Activated CD4-positive, alpha-beta T cell treated with anti-CD3 and anti-CD28 coated beads for 4 hours (primary cell): ENCODE measurements at regions not wholly inside any gene's neighbourhood (a gene's known extent, or its start where the extent isn't known, plus 50 kb on each side); places are given as distances from the start of the nearest gene placed in this dataset.
"Not testable (repeated sequence)": the region's sequence is repeated elsewhere in the genome, so short reads cannot be mapped to it uniquely, and the experiment has no call there.

Experiments
- DNase-seq, 2 donors: peaks; one replicate each; pipeline ENCODE4 v3.0.0-alpha.2; 2020

DNA sequence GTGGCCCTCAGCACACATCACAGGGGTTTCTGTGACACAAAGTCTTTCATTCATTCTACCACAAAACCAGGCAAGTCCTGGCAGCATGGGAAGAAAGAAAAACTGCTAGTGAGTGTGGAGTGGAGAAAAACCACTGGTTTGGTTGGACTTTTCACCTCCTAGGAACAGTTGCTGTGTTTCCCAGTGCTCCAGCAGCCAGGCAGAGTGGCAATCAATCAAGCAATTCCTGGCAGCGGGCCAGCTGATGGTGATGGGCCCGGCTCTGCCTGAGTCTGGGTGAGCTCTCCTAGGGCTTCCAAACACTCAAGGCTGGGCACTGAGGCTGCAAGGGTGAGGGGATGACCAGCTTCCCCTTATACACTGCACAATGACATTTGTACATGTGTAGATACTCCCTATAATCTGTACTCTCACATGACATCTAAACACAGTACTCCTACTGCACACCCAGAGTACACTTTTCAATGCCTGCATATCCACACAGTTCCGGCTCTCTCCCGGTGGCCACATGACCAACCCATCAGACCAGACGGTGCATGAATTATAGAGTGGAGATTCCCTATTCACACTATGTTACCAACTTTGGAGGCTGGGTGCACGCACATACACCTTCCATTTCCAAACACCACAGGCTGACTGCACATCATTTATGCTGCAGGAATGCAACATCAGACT, 156.6 kb downstream of the UNC5CL start:
- no peak for DNase-seq

DNA sequence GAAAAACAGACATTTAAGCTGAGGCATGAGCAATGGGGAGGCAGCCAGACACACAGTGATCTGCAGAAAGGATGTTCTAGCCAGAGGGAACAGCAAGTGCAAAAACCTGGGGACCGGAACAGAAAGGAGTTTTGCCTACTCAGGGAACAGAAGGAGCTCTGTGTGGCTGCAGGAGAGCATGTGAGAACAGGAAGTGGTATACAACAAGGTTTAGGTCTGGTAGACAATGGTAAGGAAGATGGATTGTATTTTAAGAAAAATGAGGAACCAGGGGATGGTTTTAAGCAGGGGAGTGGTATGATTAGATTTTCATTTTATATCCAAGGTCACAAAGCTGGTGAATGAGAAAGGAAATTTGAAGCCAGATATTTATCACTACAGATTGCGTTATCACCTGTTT, 157.5 kb downstream of the UNC5CL start:
- DNase-seq: no peak

- no peak for DNase-seq
Measured at GRCh38 chr6:40880906-40881305, 158.1 kb downstream of the UNC5CL start.

DNA sequence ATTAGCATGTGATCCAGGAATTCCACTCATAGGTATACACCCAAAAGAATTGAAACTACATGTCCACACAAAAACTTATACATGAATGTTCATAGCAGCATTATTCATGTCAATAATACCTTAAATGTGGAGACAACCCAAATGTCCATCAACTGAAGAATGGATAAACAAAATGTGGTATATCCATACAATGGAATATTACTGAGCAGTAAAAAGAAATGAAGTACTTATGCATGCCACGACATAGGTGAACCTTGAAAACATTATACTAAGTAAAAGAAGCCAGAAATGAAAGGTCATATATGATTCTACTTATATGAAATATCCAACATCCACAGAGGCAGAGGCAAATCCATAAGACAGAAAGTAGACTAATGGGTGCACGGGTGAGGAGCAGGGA, 159.9 kb downstream of the UNC5CL start:
- DNase-seq: no peak

DNA sequence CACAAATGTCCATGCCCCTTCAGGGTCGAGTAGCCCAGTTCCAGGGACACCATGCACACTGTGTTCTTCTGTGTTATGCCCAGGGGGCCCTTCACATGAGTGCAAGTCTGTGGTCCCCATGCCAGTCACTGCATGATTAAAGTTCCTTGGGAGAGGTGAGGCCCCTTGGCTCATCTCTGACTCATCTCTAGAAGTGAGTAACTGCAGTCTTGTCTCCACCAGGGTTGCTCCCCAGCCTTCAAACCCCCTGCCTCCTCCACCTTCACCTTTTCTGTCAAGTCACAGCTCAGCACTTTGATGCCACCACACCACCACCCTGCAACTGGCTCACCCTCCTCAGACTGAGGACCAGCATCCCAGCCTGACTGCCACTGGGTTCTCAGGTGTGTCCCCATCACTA, 161.7 kb downstream of the UNC5CL start:
- DNase-seq: no peak

DNA sequence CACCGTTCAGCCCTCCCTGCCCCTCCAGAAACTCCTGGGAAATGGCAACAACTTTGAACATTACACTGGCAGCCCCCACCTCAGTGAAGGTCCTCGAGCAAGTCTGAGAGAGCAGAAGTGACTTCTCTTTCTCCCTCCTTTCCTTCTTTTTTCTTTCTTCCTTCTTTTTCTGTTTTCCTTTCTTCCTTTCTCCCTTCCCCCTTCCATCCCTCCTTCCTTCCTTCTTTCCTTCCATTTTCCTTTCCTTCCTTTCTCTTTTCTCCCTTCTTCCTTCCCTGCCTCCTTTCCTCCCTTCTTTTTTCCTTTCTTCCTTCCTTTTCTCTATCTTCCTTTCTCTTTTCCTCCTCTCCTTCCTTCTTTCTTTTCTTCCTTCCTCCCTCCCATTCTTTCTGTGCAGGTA, 162.7 kb downstream of the UNC5CL start:
- DNase-seq: no peak

DNA sequence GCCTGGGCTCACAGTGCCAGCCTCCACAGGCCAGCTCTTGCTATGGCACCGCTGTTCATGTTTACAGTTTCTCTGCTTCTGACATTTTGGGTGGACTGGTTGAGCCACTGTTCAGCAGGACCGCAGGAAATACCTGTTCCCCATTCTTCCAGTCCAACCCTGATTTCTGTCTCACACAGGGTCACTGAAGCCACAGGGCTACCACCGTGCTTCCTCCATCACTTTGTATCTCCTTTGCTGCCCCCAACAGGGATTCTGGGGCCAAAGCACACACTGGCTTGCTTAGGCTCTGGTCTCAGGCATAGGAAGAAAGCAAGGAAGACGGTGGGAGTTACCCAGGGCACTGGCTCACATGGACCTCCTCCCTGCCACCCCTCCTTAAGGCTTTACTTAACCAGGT, 164.5 kb downstream of the UNC5CL start:
- DNase-seq: no peak

GRCh38 chr6:40871424-40871823, 167.6 kb downstream of the UNC5CL start:
- DNase-seq: no peak

DNA sequence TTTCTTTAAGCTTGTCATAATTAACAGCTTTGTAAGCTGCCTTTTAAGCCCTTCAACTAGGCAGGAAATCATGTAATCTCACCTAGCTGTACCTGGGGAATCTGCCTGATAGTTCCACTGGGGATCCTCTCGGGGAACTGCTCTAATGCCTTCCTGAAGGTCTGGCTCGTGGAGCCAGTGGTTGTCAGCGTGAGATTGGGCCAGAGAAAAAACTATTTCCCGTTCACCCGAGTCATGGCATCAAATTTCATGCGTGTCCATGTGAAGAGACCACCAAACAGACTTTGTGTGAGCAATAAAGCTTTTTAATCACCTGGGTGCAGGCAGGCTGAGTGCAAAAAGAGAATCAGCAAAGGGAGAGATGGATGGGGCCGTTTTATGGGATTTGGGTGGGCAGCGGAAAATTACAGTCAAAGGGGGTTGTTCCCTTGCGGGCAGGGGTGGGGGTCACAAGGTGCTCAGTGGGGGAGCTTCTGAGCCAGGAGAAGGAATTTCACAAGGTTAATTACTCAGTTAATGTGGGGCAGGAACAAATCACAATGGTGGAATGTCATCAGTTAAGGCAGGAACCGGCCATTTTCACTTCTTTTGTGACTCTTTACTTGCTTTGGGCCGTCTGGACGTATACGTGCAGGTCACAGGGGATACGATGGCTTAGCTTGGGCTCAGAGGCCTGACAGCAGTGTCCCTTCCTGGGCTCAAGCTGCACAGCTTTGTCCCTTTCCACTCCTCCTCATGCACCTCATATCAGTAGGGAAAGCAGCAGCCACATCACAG, 170.7 kb downstream of the UNC5CL start:
- DNase-seq: not testable (repeated sequence)

DNA sequence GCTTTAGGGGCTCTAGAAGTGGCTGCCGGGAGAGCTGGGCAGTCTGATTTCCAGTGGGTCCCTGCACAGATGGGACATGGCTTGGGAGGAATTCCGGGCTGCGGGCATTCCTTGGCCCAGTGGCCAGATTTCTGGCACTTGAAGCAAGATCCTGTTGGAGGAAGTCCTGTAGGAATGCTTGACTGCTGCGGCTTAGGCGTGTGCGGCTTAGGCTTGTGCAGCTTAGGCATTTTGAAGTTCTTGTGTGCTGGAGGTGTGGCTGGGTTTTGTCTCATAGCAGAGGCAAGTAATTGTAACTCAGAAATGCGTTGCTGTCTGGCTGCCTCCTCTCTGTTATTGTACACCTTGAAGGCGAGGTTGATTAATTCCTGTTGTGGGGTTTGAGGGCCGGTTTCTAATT, 171.5 kb downstream of the UNC5CL start:
- DNase-seq: not testable (repeated sequence)

DNA sequence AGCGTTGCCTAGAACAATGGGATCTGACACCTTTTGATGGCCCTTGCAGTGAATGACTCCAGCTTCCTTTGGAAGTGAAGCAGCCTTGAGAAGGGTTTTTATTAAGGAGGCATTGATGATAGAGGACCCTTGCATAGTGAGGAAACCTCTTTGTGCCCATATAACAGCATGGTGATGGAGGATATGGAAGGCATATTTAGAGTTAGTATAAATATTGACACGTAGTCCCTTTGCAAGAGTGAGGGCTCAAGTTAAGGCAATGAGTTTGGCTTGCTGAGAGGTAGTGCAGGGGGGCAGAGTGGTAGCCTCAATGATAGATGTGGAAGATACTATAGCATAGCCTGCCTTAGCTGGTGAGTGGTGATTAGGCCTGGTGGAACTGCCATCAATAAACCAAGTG, 173.8 kb downstream of the UNC5CL start:
- DNase-seq: not testable (repeated sequence)

DNA sequence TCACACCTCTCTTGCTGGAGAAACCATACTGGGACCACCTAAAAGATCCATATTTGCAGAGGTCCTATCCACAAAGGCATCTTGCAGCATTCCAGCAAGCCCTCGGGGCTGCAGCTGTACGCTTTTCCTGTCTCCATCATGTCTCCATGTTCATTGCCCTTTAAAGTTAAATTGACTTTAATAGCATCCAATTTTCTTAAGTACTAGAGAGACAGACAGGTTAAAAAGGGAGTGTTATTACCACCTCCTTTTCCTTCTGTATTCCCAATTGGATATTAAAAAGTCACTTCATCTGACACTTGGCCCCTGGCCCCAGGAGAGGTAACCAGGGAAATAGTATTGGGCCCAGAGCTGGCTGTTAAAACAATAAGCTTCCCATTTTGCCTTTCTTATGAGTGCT, 178.6 kb downstream of the UNC5CL start:
- DNase-seq: no peak

- no peak for DNase-seq
Measured at GRCh38 chr6:40856271-40856670, 182.8 kb downstream of the UNC5CL start.

DNA sequence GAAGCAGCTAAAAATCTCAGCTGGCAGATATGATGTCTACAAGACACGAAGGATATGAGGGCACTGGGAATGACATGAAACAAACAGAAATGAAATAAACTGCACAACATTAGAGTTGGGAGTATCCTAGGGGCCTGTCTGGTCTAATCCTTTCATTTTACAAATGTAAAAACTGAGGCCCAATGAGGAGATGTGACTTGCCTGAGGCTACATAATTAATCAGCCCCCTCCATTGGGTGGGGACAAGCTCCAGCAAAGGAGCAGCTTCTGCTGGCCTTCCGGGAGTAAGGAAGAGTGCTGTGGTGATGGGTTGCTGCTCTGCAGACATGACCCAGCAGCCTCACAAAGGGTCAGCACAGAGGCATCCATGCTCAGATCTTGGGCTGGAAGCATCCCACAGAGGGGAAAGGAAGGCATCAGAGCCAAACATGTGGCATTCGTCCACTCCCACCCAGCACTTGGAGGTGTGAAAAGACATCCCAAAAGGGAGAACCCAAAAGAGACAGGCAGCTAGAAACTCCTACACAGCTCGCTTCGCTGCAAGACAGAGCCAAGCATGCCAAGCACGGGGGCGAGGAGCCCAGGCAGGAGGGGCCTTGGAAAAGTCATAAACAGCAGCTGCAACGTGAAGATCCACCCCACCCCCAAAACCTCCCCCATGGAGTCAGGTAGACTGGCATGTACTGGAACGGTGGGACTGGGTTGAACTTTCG, 183.7 kb downstream of the UNC5CL start:
- DNase-seq: no peak

DNA sequence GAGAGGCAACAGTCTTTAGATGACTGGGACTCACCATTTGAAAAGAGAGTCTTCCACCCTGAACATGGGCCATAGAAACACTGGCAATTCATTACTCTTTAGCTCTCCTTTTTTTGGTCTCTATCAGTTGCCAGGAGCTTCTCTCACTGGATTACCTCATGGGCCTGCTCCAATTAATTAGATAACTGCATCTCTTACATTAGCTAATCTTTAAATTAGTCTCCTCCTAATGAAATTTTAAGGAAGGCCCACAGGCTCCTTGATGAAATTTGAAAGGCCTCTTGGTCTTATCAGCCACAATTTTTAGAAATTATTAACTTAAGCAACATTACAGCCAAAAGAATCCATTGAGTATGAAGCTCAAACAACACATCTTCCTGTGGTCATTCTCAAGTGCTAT, 184.4 kb downstream of the UNC5CL start:
- no peak for DNase-seq

DNA sequence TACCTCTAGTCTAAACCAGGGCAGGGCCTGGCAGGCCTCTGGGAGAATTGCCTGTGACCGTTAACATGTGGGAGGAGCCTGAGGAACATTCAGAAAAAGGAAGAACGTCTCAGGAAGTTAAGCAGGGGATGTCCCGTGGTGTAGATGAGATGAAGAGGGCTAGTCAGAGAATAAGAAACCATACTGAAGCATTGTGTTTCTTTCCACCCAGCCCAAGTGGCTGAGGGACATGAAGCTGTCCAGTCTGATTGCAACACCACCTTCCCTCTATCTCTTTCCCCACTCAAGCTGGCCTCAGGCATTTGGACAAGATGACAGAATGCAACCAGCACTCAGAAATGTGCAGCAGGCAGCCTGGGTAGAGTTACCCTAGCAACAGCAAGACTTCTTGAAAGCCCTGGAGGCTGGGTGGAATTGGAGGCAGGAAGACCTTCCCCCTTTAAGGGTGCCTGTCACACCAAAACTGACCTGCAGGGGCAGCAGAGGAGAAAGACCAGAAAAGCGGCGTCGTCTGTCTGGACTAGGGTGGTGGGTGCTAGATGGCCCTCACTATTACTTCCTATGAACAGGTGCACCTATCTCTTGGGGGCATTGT, 186.1 kb downstream of the UNC5CL start:
- DNase-seq: no peak

- no peak for DNase-seq
Measured at GRCh38 chr6:40849546-40849945, 189.5 kb downstream of the UNC5CL start.

- no peak for DNase-seq
Measured at GRCh38 chr6:40848868-40849514, 190.0 kb downstream of the UNC5CL start.

DNA sequence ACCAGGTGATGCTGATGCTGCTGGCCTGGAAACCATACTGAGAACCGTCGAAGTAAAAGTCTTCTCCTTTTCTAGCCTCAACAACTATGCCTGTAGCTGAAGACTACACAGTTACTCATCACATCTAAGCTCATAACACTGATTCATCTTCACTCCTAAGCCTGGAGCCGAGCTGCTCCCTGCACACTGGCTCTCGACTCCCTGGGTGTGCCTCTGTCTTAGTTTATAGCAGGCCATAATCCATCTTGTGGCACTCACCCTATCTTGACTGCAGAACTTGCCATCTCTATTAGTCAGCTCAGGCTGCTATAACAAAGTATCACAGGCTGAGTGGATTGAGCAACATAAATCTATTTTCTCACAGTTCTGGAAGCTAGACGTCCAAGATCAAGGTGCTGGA, 191.0 kb downstream of the UNC5CL start:
- no peak for DNase-seq

DNA sequence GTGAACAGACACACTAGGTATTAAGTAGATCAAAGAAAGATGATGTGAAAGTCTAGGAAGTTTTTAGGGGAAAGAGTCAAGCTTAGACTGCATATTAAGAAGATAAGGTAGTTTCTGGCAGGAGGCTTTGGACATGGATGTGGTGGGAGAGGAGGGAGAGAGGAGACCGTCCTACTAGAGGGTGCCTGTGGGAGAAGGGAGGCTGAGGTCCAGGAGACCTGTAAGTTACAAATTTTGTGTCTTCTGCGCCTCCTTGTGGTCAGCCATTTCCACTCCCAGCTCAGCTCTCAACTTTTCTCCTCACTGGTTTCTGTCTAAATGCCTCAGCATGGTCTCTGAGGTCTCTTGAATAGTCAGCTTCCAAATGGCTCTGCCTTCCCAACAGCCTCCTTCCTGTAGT, 193.5 kb downstream of the UNC5CL start:
- peak in 1 of 2 donors; percentile 5 for DNase-seq

- no peak for DNase-seq
Measured at GRCh38 chr6:40844246-40844645, 194.8 kb downstream of the UNC5CL start.

DNA sequence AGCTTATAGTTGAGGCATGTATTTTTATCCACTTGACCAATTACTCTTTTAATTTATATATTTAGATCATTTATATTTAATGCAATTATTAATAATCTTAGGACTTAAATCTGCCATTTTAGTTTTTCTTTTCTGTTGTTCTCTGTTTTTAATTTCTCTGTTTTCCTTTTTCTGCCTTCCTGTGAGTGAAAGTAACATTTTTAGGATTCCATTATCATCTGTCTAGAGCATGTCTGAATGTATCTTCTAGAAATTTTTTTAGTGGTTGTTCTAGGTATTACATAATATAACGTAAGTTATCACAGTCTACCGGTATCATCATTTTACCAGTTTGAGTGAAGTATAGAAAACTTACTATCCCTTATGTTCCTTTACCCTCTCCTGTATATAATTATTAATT, 197.3 kb downstream of the UNC5CL start:
- DNase-seq: no peak

DNA sequence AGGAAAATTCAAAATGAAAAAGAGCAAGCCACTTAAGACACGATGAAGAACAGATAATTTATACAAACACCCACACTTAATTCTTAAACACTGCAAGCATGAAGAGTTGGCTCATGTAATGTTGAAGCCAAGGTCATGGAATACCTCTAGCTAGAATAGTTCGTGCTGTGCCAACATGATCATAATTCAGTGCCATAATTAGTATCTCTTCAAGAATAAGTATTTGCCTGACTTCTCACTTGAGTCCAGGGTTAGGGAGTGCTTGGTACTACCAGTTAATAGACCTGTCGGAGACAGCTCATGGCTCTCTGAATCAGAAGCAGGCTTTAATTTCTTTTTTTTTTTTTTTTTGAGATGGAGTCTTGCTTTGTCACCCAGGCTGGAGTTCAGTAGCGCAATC, 206.3 kb downstream of the UNC5CL start:
- DNase-seq: no peak
